GM10248 (cell line): ENCODE measurements at regions not wholly inside any gene's neighbourhood (a gene's known extent, or its start where the extent isn't known, plus 50 kb on each side); places are given as distances from the start of the nearest gene placed in this dataset.

Source experiments
- CTCF ChIA-PET: fragments of 300-600 bp; sonication (Branson Sonifier 250); formaldehyde crosslinking; extraction: SDS; loops from one replicate; lab custom pipeline; 2021; ENCODE audit warnings: antibody characterized with exemption; lab: Yijun Ruan, JAX
- POLR2A ChIA-PET: fragments of 350-650 bp; sonication (Branson Sonifier 250); formaldehyde crosslinking; extraction: SDS; loops from one replicate; lab custom pipeline; 2020; ENCODE audit warnings: antibody characterized with exemption; lab: Yijun Ruan, JAX
- DNase-seq: peaks from one replicate; pipeline ENCODE4 v3.0.0; 2012; ENCODE audit errors: extremely low spot score
- TF ChIP-seq, protein P1 (sequence below): IDR thresholded peaks from 2 replicates; pipeline ENCODE4 v1.5.1; 2012; ENCODE audit warnings: mild to moderate bottlenecking, low read depth; ENCODE audit errors: extremely low read depth, missing control alignments, control extremely low read depth

- POLR2A ChIA-PET: no interaction called here
- CTCF ChIA-PET: interaction anchor here (1.6 to 1.7 kb wide), 2 partner anchors 9 to 11 kb away, joined by 4 to 6 read pairs; no protein-coding TSS in a partner anchor
- TF ChIP-seq, protein P1, sequence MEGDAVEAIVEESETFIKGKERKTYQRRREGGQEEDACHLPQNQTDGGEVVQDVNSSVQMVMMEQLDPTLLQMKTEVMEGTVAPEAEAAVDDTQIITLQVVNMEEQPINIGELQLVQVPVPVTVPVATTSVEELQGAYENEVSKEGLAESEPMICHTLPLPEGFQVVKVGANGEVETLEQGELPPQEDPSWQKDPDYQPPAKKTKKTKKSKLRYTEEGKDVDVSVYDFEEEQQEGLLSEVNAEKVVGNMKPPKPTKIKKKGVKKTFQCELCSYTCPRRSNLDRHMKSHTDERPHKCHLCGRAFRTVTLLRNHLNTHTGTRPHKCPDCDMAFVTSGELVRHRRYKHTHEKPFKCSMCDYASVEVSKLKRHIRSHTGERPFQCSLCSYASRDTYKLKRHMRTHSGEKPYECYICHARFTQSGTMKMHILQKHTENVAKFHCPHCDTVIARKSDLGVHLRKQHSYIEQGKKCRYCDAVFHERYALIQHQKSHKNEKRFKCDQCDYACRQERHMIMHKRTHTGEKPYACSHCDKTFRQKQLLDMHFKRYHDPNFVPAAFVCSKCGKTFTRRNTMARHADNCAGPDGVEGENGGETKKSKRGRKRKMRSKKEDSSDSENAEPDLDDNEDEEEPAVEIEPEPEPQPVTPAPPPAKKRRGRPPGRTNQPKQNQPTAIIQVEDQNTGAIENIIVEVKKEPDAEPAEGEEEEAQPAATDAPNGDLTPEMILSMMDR: no peak
- no peak for DNase-seq
Measured at GRCh38 chr5:88485531-88485930, 216.9 kb upstream of the TMEM161B start.

- ChIA-PET CTCF (interaction anchor here (1.6 kb wide), 1 partner anchor 11 kb away, joined by 4 read pairs; no protein-coding TSS in a partner anchor), POLR2A (no interaction called here)
- no peak for DNase-seq
- TF ChIP-seq, protein P1: no peak
Measured at GRCh38 chr5:88483964-88484672, 215.5 kb upstream of the TMEM161B start.

DNA sequence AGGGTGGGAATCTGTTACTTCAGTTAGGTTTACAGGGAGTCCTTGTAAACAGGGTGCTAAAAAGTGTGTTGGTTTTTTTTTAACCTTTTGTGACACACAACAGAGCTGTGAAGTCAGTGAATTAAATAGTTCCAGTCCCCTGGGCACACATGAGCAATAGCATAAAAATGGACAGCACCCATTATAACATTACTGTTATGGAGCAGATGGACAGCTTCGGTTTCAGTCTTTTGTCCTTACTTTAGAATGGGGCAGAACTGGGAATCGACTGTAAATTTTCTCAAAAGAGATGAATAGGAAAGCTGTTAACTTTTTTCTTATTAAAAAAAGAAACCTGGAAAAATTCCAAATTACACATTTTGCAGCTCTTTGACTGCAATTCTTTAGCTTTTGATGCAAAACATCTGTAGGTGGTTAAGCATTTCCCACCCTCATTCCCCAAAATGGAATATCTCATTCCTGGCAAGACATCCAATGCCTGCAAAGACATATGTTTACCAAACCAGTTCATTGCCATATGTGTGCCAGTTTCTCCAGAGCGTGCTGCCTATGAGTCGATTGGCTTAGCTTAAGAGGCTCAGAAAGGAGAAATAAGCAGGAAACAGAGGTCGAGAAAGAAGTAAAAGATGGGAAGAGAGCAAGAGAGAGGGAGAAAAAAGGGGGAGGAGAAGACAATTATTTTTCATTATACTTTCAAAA is 212.3 kb upstream of the TMEM161B start:
- DNase-seq: no peak
- ChIA-PET CTCF (no interaction called here), POLR2A (no interaction called here)
- TF ChIP-seq, protein P1: no peak

GRCh38 chr5:88480245-88480644 is 211.6 kb upstream of the TMEM161B start:
- ChIA-PET POLR2A (no interaction called here), CTCF (no interaction called here)
- TF ChIP-seq, protein P1: no peak
- no peak for DNase-seq

GRCh38 chr5:88474574-88474973 is 205.9 kb upstream of the TMEM161B start:
- DNase-seq: no peak
- TF ChIP-seq, protein P1: no peak
- ChIA-PET CTCF (no interaction called here), POLR2A (no interaction called here)

DNA sequence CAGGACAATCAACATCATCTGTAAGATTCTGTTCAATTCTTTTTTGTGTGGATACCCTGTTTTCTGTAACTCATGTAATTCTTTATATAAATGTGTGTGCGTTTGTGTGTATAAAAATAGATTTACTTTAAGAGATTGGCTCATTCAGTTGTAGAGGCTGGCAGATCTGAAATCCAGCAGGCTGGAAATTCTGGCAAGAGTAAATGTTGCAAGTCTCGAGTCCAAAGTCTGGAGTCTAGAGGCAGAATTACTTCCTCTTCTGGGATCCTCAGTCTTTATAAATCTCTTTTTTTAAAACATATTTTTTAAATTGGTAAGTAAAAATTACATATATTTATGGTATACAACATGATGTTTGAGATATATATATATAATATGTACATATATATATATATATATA is 202.1 kb upstream of the TMEM161B start:
- ChIA-PET POLR2A (no interaction called here), CTCF (no interaction called here)
- no peak for DNase-seq
- TF ChIP-seq, protein P1: no peak
